Choroid plexus epithelial cell (primary cell): ENCODE measurements at regions not wholly inside any gene's neighbourhood (a gene's known extent, or its start where the extent isn't known, plus 50 kb on each side); places are given as distances from the start of the nearest gene placed in this dataset.
"Not testable (repeated sequence)": the region's sequence is repeated elsewhere in the genome, so short reads cannot be mapped to it uniquely, and the experiment has no call there.

Experiments
- DNase-seq: peaks from one replicate; pipeline ENCODE4 v3.0.0-alpha.2; 2010; ENCODE audit warnings: low read depth
- H3K4me3 ChIP-seq: 2 replicates; pipeline ENCODE4 v1.5.1; 2011; ENCODE audit warnings: low read depth, mild to moderate bottlenecking, control low read depth, low read length, moderate library complexity
- TF ChIP-seq, protein P1 (sequence below): conservative IDR thresholded peaks from 2 replicates; pipeline ENCODE4 v1.5.1; 2011; ENCODE audit warnings: low read depth, mild to moderate bottlenecking, control low read depth, inconsistent platforms, low read length, moderate library complexity

DNA sequence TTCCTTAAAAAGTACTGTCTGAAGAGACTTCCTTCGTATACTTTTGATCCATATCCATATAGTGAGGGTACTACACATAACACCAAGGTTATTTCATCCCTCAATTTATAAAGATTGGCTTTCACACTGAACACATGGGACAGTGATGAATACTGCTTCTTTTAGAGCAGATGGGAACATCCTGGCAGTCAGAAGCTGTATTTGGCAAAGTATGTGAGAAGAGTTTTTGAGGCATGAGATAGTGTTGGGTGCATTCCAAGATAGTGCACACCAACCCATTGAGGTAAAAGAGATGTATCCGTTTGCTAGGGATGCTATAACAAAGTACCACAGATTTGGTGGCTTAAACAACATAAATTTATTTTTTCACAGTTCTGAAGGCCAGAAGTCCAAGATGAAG is 141.1 kb downstream of the MOSPD2 start:
- TF ChIP-seq, protein P1, sequence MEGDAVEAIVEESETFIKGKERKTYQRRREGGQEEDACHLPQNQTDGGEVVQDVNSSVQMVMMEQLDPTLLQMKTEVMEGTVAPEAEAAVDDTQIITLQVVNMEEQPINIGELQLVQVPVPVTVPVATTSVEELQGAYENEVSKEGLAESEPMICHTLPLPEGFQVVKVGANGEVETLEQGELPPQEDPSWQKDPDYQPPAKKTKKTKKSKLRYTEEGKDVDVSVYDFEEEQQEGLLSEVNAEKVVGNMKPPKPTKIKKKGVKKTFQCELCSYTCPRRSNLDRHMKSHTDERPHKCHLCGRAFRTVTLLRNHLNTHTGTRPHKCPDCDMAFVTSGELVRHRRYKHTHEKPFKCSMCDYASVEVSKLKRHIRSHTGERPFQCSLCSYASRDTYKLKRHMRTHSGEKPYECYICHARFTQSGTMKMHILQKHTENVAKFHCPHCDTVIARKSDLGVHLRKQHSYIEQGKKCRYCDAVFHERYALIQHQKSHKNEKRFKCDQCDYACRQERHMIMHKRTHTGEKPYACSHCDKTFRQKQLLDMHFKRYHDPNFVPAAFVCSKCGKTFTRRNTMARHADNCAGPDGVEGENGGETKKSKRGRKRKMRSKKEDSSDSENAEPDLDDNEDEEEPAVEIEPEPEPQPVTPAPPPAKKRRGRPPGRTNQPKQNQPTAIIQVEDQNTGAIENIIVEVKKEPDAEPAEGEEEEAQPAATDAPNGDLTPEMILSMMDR = no peak
- no peak overlapping the region for H3K4me3 ChIP-seq
- peak; percentile 5 for DNase-seq

DNA sequence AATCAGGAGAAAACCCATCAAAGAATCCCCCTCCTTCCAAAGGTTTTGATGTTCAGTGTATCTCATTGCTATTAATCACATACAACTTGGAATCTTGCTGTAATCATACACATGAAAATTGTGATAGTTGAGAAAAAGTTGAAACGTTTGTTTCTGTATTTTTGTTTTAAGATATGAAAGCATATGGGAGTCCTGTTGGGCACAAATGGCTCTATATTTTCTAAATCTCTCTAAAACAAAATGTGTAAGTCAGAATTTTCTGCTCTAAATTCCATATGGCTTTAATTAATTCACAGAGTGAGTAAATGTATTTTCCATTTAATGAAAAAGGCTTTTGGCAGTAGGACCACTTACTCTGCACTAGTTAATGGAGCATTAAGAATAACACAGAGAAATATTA is 140.2 kb downstream of the MOSPD2 start:
- TF ChIP-seq, protein P1 = no peak
- no peak overlapping the region for H3K4me3 ChIP-seq
- no peak for DNase-seq

DNA sequence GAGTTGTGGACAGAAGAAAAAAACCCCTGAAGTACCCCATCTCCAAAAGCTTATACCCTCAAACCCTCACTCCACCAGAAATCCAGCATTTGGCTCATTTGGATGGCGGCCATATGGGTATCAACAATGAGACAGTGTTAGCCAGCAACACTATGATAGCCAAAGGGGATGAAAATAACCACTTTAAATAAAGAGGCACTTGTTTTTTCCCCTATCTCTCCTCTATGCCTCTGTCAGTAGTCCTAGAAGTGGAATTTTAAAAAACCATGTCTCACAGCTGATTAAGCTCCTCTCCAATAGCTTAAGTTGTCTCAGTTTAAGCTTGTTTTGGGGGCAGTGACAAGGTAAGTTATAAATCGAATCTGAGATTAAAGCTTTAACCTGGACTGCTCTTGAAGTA is 124.0 kb downstream of the MOSPD2 start:
- DNase-seq = no peak
- no peak overlapping the region for H3K4me3 ChIP-seq
- TF ChIP-seq, protein P1 = no peak

DNA sequence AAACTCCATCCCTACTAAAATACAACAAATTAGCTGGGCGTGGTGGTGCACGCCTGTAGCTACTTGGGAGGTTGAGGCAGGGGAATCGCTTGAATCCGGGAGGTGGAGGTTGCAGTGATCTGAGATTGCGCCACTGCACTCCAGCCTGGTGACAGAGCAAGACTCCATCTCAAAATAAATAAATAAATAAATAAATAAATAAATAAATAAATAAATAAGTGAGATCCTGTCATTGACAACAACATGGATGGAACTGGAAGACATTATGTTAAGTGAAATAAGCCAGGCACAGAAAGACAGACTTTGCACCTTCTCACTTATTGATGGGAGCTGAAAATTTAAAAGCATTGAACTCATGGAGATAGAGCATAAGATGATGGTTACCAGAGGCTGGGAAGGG is 111.2 kb downstream of the MOSPD2 start:
- not testable (repeated sequence) for DNase-seq, H3K4me3 ChIP-seq
